A549 (cell line): ENCODE measurements at regions not wholly inside any gene's neighbourhood (a gene's known extent, or its start where the extent isn't known, plus 50 kb on each side); places are given as distances from the start of the nearest gene placed in this dataset.

ENCODE experiments used
- ATAC-seq, 2 experiments: fragments of 200-7000 bp in 1 of 2; fragments of >200 bp in 1 of 2; cut with Nextera tagmentation in 1 of 2; cut with Tn5 transposase in 1 of 2; 3 replicates each; pipeline versions ENCODE4 v1.8.0 to v1.9.1; 2018 to 2020; ENCODE audit warnings: mild to moderate bottlenecking in 1 of 2, moderate library complexity in 1 of 2
- CTCF ChIA-PET: fragments of 300-600 bp; sonication (Branson Sonifier 250); formaldehyde crosslinking; extraction: SDS; loops from one replicate; lab custom pipeline; 2021; ENCODE audit warnings: antibody characterized with exemption, inconsistent platforms; lab: Yijun Ruan, JAX
- POLR2A ChIA-PET: fragments of 350-600 bp; formaldehyde crosslinking; extraction: SDS; loops from one replicate; lab custom pipeline; 2021; ENCODE audit warnings: antibody characterized with exemption, inconsistent platforms; lab: Yijun Ruan, JAX
- DNase-seq, 2 experiments: peaks; one replicate each; pipeline versions ENCODE4 v3.0.0 to v3.0.0-alpha.2; 2011 to 2016; ENCODE audit warnings: low read depth in 1 of 2, low spot score in 1 of 2
- FAIRE-seq: peaks from 2 replicates; lab custom pipeline; 2011; peaks lifted over from hg19 to GRCh38; lab: Jason Lieb, UNC
- H3K27ac ChIP-seq, 2 experiments: fragments of >200 bp; sonication (Bioruptor Twin); formaldehyde crosslinking; 3 replicates each; pipeline ENCODE4 v1.5.1; 2016 to 2017
- H3K4me1 ChIP-seq: fragments of >200 bp; sonication (Bioruptor Twin); formaldehyde crosslinking; 3 replicates; pipeline ENCODE4 v1.6.1; 2016
- H3K4me2 ChIP-seq: fragments of >200 bp; sonication (Bioruptor Twin); formaldehyde crosslinking; 3 replicates; pipeline ENCODE4 v1.6.1; 2016
- H3K4me3 ChIP-seq: fragments of >200 bp; sonication (Bioruptor Twin); formaldehyde crosslinking; 3 replicates; pipeline ENCODE4 v1.5.1; 2016
- H3K9me3 ChIP-seq: fragments of >200 bp; sonication (Bioruptor Twin); formaldehyde crosslinking; 3 replicates; pipeline ENCODE4 v1.6.1; 2016
- CHD2 ChIP-seq: fragments of 150-350 bp; IDR thresholded peaks from 2 replicates; pipeline ENCODE4 v1.6.1; 2014; ENCODE audit warnings: low read length; ENCODE audit not compliant: partially characterized antibody
- CHD4 ChIP-seq: fragments of 200-600 bp; sonication (generic); IDR thresholded peaks from 2 replicates; pipeline ENCODE4 v1.6.1; 2016; ENCODE audit warnings: antibody characterized with exemption, mild to moderate bottlenecking, borderline replicate concordance
- EP300 ChIP-seq, 2 experiments: fragments of >200 bp; sonication (Bioruptor Twin); formaldehyde crosslinking; IDR thresholded peaks; 2 replicates in 1 of 2; 3 replicates in 1 of 2; pipeline ENCODE4 v1.6.1; 2016 to 2017
- ESRRA ChIP-seq: fragments of 150-350 bp; IDR thresholded peaks from 2 replicates; pipeline ENCODE4 v1.6.1; 2014; ENCODE audit warnings: mild to moderate bottlenecking, low read length, borderline replicate concordance
- FOSB ChIP-seq: fragments of 250-450 bp; sonication (Bioruptor Pico); IDR thresholded peaks from 2 replicates; pipeline ENCODE4 v1.5.0; 2020; ENCODE audit warnings: mild to moderate bottlenecking, moderate library complexity
- FOSL2 ChIP-seq, 2 experiments: fragments of 450-650 bp in 1 of 2; fragments of >200 bp in 1 of 2; sonication (Bioruptor Twin) in 1 of 2; formaldehyde crosslinking; IDR thresholded peaks; 2 replicates each; pipeline versions ENCODE4 v1.5.0 to v1.6.1; 2016 to 2020; ENCODE audit warnings: mild to moderate bottlenecking in 1 of 2, moderate library complexity in 1 of 2
- FOXS1 ChIP-seq: fragments of 250-450 bp; sonication (Bioruptor Pico); IDR thresholded peaks from 2 replicates; pipeline ENCODE4 v1.5.0; 2020; ENCODE audit warnings: mild to moderate bottlenecking, moderate library complexity
- HEYL ChIP-seq: fragments of 250-450 bp; sonication (Bioruptor Pico); IDR thresholded peaks from 2 replicates; pipeline ENCODE4 v1.8.0; 2021; ENCODE audit warnings: mild to moderate bottlenecking, moderate library complexity
- HOXA7 ChIP-seq: fragments of 250-450 bp; sonication (Bioruptor Pico); IDR thresholded peaks from 2 replicates; pipeline ENCODE4 v1.5.0; 2020; ENCODE audit warnings: mild to moderate bottlenecking, moderate library complexity
- HOXB13 ChIP-seq: fragments of 250-450 bp; sonication (Bioruptor Pico); IDR thresholded peaks from 2 replicates; pipeline ENCODE4 v1.5.0; 2020; ENCODE audit warnings: low read depth, mild to moderate bottlenecking, moderate library complexity
- KDM5A ChIP-seq: fragments of 200-600 bp; sonication (generic); IDR thresholded peaks from 2 replicates; pipeline ENCODE4 v1.6.1; 2016; ENCODE audit warnings: antibody characterized with exemption, mild to moderate bottlenecking
- MAFK ChIP-seq: fragments of 450-650 bp; IDR thresholded peaks from 2 replicates; pipeline ENCODE4 v1.6.1; 2014; ENCODE audit not compliant: partially characterized antibody
- NPAS2 ChIP-seq: fragments of 250-450 bp; sonication (Bioruptor Pico); IDR thresholded peaks from 2 replicates; pipeline ENCODE4 v1.8.0; 2022; ENCODE audit warnings: mild to moderate bottlenecking, moderate library complexity, borderline replicate concordance
- PHF8 ChIP-seq: fragments of 200-600 bp; sonication (generic); IDR thresholded peaks from 2 replicates; pipeline ENCODE4 v1.6.1; 2016; ENCODE audit warnings: low read depth, mild to moderate bottlenecking, antibody characterized with exemption, moderate library complexity, borderline replicate concordance
- POLR2AphosphoS2 ChIP-seq: conservative IDR thresholded peaks from 2 replicates; pipeline ENCODE4 v1.6.1; 2012; ENCODE audit warnings: low read length, improper control_type of control experiment, inconsistent platforms
- RAD21 ChIP-seq, 2 experiments: fragments of >200 bp in 1 of 2; sonication (Bioruptor Twin) in 1 of 2; formaldehyde crosslinking in 1 of 2; IDR thresholded peaks in 1 of 2; conservative IDR thresholded peaks in 1 of 2; 2 replicates in 1 of 2; 3 replicates in 1 of 2; pipeline ENCODE4 v1.6.1; 2012 to 2018; ENCODE audit warnings: inconsistent platforms in 1 of 2
- RARB ChIP-seq: fragments of 250-450 bp; sonication (Bioruptor Pico); IDR thresholded peaks from 2 replicates; pipeline ENCODE4 v1.8.0; 2021; ENCODE audit warnings: mild to moderate bottlenecking, moderate library complexity
- RCOR1 ChIP-seq: fragments of 150-350 bp; IDR thresholded peaks from 2 replicates; pipeline ENCODE4 v1.6.1; 2014; ENCODE audit warnings: antibody characterized with exemption, low read length, low read depth
- RFX5 ChIP-seq: fragments of 450-650 bp; IDR thresholded peaks from 2 replicates; pipeline ENCODE4 v1.7.1; 2014; ENCODE audit warnings: antibody characterized with exemption, mild to moderate bottlenecking, moderate library complexity
- RNF2 ChIP-seq: fragments of 200-600 bp; sonication (generic); IDR thresholded peaks from 2 replicates; pipeline ENCODE4 v1.6.1; 2016; ENCODE audit warnings: low read depth, mild to moderate bottlenecking, antibody characterized with exemption, moderate library complexity, borderline replicate concordance
- SMC3 ChIP-seq: fragments of >200 bp; sonication (Bioruptor Twin); formaldehyde crosslinking; IDR thresholded peaks from 3 replicates; pipeline ENCODE4 v1.6.1; 2018; ENCODE audit warnings: inconsistent platforms
- SREBF2 ChIP-seq: fragments of 450-650 bp; IDR thresholded peaks from 2 replicates; pipeline ENCODE4 v1.6.1; 2014; ENCODE audit warnings: mild to moderate bottlenecking, moderate library complexity
- ZC3H11A ChIP-seq: fragments of 450-650 bp; IDR thresholded peaks from 2 replicates; pipeline ENCODE4 v1.6.1; 2014; ENCODE audit warnings: antibody characterized with exemption, mild to moderate bottlenecking
- WGBS: methylation state at CpG from one replicate; pipeline ENCODE4 v1.1.6; 2017; ENCODE audit errors: missing lambda C conversion rate; 5-methylcytosine and 5-hydroxymethylcytosine counted together
- TF ChIP-seq, protein P1 (sequence below): fragments of 250-450 bp; sonication (Bioruptor Pico); IDR thresholded peaks from 2 replicates; pipeline ENCODE4 v1.5.0; 2020; ENCODE audit warnings: low read depth, mild to moderate bottlenecking, moderate library complexity
- TF ChIP-seq, protein P2 (sequence below): fragments of 450-650 bp; IDR thresholded peaks from 2 replicates; pipeline ENCODE4 v1.6.1; 2014; ENCODE audit warnings: antibody characterized with exemption
- TF ChIP-seq, protein P3 (sequence below): fragments of >200 bp; sonication (Bioruptor Twin); formaldehyde crosslinking; IDR thresholded peaks from 3 replicates; pipeline ENCODE4 v1.5.1; 2016
- TF ChIP-seq, protein P4 (sequence below): fragments of 200-600 bp; sonication (generic); IDR thresholded peaks from 2 replicates; pipeline ENCODE4 v1.6.1; 2016; ENCODE audit warnings: antibody characterized with exemption, mild to moderate bottlenecking, moderate library complexity
- TF ChIP-seq, protein P5 (sequence below): fragments of >200 bp; sonication (Bioruptor Twin); formaldehyde crosslinking; IDR thresholded peaks from 2 replicates; pipeline ENCODE4 v1.6.1; 2016

DNA sequence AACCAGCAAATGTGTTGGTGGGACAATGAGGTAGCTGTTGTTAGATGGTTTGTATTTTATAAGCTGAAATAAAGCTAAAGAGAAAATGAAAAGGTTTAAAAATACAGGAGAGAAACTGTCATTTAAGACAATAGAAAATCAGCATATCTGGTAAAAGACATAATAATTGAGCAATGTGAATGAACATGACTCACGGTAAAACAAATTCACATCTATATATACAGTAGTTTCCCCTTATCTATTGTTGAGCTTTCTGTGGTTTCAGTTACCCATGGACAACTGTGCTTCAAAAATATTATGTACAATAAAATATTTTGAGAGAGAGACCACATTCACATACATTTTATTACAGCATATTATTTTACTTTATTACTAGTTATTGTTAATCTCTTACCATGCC is 1649.8 kb downstream of the EFNA5 start (continued):
- TF ChIP-seq, protein P1, sequence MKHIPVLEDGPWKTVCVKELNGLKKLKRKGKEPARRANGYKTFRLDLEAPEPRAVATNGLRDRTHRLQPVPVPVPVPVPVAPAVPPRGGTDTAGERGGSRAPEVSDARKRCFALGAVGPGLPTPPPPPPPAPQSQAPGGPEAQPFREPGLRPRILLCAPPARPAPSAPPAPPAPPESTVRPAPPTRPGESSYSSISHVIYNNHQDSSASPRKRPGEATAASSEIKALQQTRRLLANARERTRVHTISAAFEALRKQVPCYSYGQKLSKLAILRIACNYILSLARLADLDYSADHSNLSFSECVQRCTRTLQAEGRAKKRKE (CRISPR knock-in tag), result no peak
- TF ChIP-seq SREBF2, result no peak

DNA sequence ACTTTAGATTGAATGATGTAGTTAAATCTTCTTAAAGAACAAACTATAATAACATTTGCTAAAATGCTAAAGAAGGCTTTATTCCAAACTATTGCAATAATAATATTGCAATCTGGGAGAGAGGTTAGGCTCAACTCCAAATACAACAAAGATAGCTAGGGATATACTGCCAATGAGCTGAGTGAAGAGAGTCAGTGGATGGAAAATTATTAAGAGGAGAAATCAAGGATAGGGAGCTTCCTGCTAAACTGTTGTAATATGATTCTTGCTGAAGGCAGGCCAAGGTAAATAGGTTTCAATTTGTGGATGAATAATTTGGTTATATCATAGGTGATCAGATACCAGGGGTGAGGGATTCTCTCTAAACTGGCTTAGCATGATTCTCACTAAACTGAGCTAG is 1651.5 kb downstream of the EFNA5 start:
- Histone ChIP-seq H3K4me2 (no peak overlapping the region), H3K4me1 (no peaks in the 10 kb centered on the region), H3K27ac (no peak overlapping the region), H3K4me3 (no peak overlapping the region), H3K9me3 (no peaks in the 10 kb centered on the region)
- POLR2A ChIA-PET, result no interaction called here
- DNase-seq (no peak), FAIRE-seq (no peak), ATAC-seq (no peak)
- TF ChIP-seq FOXS1 (no peak), RCOR1 (no peak), CHD2 (no peak), NPAS2 (CRISPR knock-in tag) (no peak), ESRRA (no peak), FOSL2 (IDR thresholded peaks at IDR 0.05) (no peak), FOSL2 (CRISPR knock-in tag; IDR thresholded peaks at IDR 0.05) (no peak), KDM5A (no peak), HEYL (no peak), ZC3H11A (no peak), POLR2AphosphoS2 (no peak), HOXB13 (CRISPR knock-in tag) (no peak), RAD21 (conservative IDR thresholded peaks at IDR 0.05 in 1 of 2, IDR thresholded peaks at IDR 0.05 in 1 of 2) (no peak)
- TF ChIP-seq, protein P2, sequence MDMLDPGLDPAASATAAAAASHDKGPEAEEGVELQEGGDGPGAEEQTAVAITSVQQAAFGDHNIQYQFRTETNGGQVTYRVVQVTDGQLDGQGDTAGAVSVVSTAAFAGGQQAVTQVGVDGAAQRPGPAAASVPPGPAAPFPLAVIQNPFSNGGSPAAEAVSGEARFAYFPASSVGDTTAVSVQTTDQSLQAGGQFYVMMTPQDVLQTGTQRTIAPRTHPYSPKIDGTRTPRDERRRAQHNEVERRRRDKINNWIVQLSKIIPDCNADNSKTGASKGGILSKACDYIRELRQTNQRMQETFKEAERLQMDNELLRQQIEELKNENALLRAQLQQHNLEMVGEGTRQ, result no peak
- TF ChIP-seq, protein P3, sequence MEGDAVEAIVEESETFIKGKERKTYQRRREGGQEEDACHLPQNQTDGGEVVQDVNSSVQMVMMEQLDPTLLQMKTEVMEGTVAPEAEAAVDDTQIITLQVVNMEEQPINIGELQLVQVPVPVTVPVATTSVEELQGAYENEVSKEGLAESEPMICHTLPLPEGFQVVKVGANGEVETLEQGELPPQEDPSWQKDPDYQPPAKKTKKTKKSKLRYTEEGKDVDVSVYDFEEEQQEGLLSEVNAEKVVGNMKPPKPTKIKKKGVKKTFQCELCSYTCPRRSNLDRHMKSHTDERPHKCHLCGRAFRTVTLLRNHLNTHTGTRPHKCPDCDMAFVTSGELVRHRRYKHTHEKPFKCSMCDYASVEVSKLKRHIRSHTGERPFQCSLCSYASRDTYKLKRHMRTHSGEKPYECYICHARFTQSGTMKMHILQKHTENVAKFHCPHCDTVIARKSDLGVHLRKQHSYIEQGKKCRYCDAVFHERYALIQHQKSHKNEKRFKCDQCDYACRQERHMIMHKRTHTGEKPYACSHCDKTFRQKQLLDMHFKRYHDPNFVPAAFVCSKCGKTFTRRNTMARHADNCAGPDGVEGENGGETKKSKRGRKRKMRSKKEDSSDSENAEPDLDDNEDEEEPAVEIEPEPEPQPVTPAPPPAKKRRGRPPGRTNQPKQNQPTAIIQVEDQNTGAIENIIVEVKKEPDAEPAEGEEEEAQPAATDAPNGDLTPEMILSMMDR, result no peak
- CTCF ChIA-PET, result no interaction called here

DNA sequence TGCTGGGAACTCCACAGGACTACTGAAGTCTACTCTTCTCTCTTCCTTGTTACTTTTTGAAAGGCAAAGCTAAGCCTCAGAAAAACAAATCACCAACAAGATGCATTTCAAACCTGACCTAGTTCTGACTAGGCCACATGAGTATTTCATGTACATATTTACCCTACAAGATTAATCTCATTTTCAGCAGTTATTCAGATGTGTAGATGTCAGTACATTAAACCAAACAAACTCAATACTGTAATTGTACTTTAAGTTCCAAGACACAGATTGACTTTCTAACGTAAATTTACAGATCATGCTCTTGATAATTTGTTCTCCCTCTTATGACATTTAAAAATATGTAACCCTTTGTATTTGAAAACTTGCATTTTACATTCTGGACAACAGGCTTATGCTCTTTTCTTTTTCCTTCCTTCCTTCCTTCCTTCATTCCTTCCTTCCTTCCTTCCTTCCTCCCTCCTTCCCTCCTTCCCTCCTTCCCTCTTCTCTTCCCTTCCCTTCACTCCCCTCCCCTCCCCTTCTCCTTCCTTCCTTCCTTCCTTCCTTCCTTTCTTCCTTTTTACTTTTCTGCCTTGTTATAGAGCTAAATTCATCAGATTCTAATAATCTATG is 1653.4 kb downstream of the EFNA5 start:
- no peaks in the 10 kb centered on the region for H3K4me1 ChIP-seq
- ATAC-seq, result no peak
- no peak overlapping the region for H3K4me3 ChIP-seq
- CTCF ChIA-PET, result no interaction called here
- no peaks in the 10 kb centered on the region for H3K9me3 ChIP-seq
- POLR2A ChIA-PET, result no interaction called here
- WGBS, result 35% methylated on average over 1 of the region's 1 CpG
- no peak for DNase-seq
- no peak overlapping the region for H3K27ac ChIP-seq
- H3K4me2 ChIP-seq, result no peak overlapping the region
- no peak for FAIRE-seq
- TF ChIP-seq EP300 (IDR thresholded peaks at IDR 0.05), result no peak
- TF ChIP-seq HOXA7 (CRISPR knock-in tag), result no peak
- TF ChIP-seq MAFK, result no peak
- no peak for TF ChIP-seq RNF2
- TF ChIP-seq CHD4, result no peak
- TF ChIP-seq SMC3, result no peak
- TF ChIP-seq PHF8, result no peak
- TF ChIP-seq RFX5, result no peak
- TF ChIP-seq FOSB (CRISPR knock-in tag), result no peak
- TF ChIP-seq, protein P4, sequence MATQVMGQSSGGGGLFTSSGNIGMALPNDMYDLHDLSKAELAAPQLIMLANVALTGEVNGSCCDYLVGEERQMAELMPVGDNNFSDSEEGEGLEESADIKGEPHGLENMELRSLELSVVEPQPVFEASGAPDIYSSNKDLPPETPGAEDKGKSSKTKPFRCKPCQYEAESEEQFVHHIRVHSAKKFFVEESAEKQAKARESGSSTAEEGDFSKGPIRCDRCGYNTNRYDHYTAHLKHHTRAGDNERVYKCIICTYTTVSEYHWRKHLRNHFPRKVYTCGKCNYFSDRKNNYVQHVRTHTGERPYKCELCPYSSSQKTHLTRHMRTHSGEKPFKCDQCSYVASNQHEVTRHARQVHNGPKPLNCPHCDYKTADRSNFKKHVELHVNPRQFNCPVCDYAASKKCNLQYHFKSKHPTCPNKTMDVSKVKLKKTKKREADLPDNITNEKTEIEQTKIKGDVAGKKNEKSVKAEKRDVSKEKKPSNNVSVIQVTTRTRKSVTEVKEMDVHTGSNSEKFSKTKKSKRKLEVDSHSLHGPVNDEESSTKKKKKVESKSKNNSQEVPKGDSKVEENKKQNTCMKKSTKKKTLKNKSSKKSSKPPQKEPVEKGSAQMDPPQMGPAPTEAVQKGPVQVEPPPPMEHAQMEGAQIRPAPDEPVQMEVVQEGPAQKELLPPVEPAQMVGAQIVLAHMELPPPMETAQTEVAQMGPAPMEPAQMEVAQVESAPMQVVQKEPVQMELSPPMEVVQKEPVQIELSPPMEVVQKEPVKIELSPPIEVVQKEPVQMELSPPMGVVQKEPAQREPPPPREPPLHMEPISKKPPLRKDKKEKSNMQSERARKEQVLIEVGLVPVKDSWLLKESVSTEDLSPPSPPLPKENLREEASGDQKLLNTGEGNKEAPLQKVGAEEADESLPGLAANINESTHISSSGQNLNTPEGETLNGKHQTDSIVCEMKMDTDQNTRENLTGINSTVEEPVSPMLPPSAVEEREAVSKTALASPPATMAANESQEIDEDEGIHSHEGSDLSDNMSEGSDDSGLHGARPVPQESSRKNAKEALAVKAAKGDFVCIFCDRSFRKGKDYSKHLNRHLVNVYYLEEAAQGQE, result no peak
- TF ChIP-seq RAD21 (conservative IDR thresholded peaks at IDR 0.05 in 1 of 2, IDR thresholded peaks at IDR 0.05 in 1 of 2), result no peak
- no peak for TF ChIP-seq RARB
- TF ChIP-seq, protein P5, sequence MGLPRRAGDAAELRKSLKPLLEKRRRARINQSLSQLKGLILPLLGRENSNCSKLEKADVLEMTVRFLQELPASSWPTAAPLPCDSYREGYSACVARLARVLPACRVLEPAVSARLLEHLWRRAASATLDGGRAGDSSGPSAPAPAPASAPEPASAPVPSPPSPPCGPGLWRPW, result no peak
